ENCODE measurements at regions not wholly inside any gene's neighbourhood (a gene's known extent, or its start where the extent isn't known, plus 50 kb on each side); places are given as distances from the start of the nearest gene placed in this dataset.

GRCh38 chr6:77362055-77362454, 101.2 kb downstream of the HTR1B start:
- Histone ChIP-seq H3K9me3 (ENCODE audit: control insufficient read depth in 3 of 3, low read length in 3 of 3) (no peaks in the 10 kb centered on the region), H3K9ac (ENCODE audit: low read depth in 1 of 3, low read length in 3 of 3) (no peak overlapping the region), H3K36me3 (ENCODE audit: control insufficient read depth in 3 of 3, insufficient read depth in 3 of 3, low read length in 3 of 3) (no peaks in the 10 kb centered on the region), H3K27ac (ENCODE audit: low read depth, low read length) (no peak overlapping the region), H3K27me3 (ENCODE audit: control insufficient read depth in 3 of 3, insufficient read depth in 3 of 3, low read length in 3 of 3) (no peaks in the 10 kb centered on the region), H3K4me1 (ENCODE audit: control insufficient read depth in 3 of 3, insufficient read depth in 3 of 3, low read length in 3 of 3) (no peaks in the 10 kb centered on the region), H3K4me3 (ENCODE audit: low read length in 3 of 3) (no peak overlapping the region)

- H3K27me3 ChIP-seq (ENCODE audit: control insufficient read depth in 3 of 3, insufficient read depth in 3 of 3, low read length in 3 of 3), result no peaks in the 10 kb centered on the region
- no peak overlapping the region for H3K9ac ChIP-seq (ENCODE audit: low read depth in 1 of 3, low read length in 3 of 3)
- no peaks in the 10 kb centered on the region for H3K36me3 ChIP-seq (ENCODE audit: control insufficient read depth in 3 of 3, insufficient read depth in 3 of 3, low read length in 3 of 3)
- H3K9me3 ChIP-seq (ENCODE audit: control insufficient read depth in 3 of 3, low read length in 3 of 3), result no peaks in the 10 kb centered on the region
- H3K4me3 ChIP-seq (ENCODE audit: low read length in 3 of 3), result no peak overlapping the region
- no peaks in the 10 kb centered on the region for H3K4me1 ChIP-seq (ENCODE audit: control insufficient read depth in 3 of 3, insufficient read depth in 3 of 3, low read length in 3 of 3)
- H3K27ac ChIP-seq (ENCODE audit: low read depth, low read length), result no peak overlapping the region
Measured at GRCh38 chr6:77361018-77361417, 102.3 kb downstream of the HTR1B start.

- Histone ChIP-seq H3K9ac (ENCODE audit: low read depth in 1 of 3, low read length in 3 of 3) (no peak overlapping the region), H3K27me3 (ENCODE audit: control insufficient read depth in 3 of 3, insufficient read depth in 3 of 3, low read length in 3 of 3) (no peaks in the 10 kb centered on the region), H3K4me3 (ENCODE audit: low read length in 3 of 3) (no peak overlapping the region), H3K36me3 (ENCODE audit: control insufficient read depth in 3 of 3, insufficient read depth in 3 of 3, low read length in 3 of 3) (no peaks in the 10 kb centered on the region), H3K27ac (ENCODE audit: low read depth, low read length) (no peak overlapping the region), H3K9me3 (ENCODE audit: control insufficient read depth in 3 of 3, low read length in 3 of 3) (no peaks in the 10 kb centered on the region), H3K4me1 (ENCODE audit: control insufficient read depth in 3 of 3, insufficient read depth in 3 of 3, low read length in 3 of 3) (no peaks in the 10 kb centered on the region)
Measured at GRCh38 chr6:77356821-77357220, 106.5 kb downstream of the HTR1B start.

- no peaks in the 10 kb centered on the region for H3K36me3 ChIP-seq (ENCODE audit: control insufficient read depth in 3 of 3, insufficient read depth in 3 of 3, low read length in 3 of 3)
- H3K9me3 ChIP-seq (ENCODE audit: control insufficient read depth in 3 of 3, low read length in 3 of 3), result no peaks in the 10 kb centered on the region
- no peak overlapping the region for H3K9ac ChIP-seq (ENCODE audit: low read depth in 1 of 3, low read length in 3 of 3)
- no peaks in the 10 kb centered on the region for H3K27me3 ChIP-seq (ENCODE audit: control insufficient read depth in 3 of 3, insufficient read depth in 3 of 3, low read length in 3 of 3)
- no peaks in the 10 kb centered on the region for H3K4me1 ChIP-seq (ENCODE audit: control insufficient read depth in 3 of 3, insufficient read depth in 3 of 3, low read length in 3 of 3)
- H3K27ac ChIP-seq (ENCODE audit: low read depth, low read length), result no peak overlapping the region
- H3K4me3 ChIP-seq (ENCODE audit: low read length in 3 of 3), result no peak overlapping the region
Measured at GRCh38 chr6:77354581-77354980, 108.7 kb downstream of the HTR1B start.

- no peak overlapping the region for H3K27ac ChIP-seq (ENCODE audit: low read depth, low read length)
- H3K9ac ChIP-seq (ENCODE audit: low read depth in 1 of 3, low read length in 3 of 3), result no peak overlapping the region
Measured at GRCh38 chr6:77353129-77353528, 110.2 kb downstream of the HTR1B start.

GRCh38 chr6:77341058-77341986, 122.0 kb downstream of the HTR1B start:
- no peak overlapping the region for H3K4me3 ChIP-seq (ENCODE audit: low read length in 3 of 3)
- no peaks in the 10 kb centered on the region for H3K36me3 ChIP-seq (ENCODE audit: control insufficient read depth in 3 of 3, insufficient read depth in 3 of 3, low read length in 3 of 3)
- peaks cover 3 to 10% (median 5%) of the 10 kb centered on the region in 3 donors for H3K4me1 ChIP-seq (ENCODE audit: control insufficient read depth in 3 of 3, insufficient read depth in 3 of 3, low read length in 3 of 3)
- no peaks in the 10 kb centered on the region for H3K9me3 ChIP-seq (ENCODE audit: control insufficient read depth in 3 of 3, low read length in 3 of 3)
- H3K27me3 ChIP-seq (ENCODE audit: control insufficient read depth in 3 of 3, insufficient read depth in 3 of 3, low read length in 3 of 3), result no peaks in the 10 kb centered on the region
- no peak overlapping the region for H3K27ac ChIP-seq (ENCODE audit: low read depth, low read length)
- no peak overlapping the region for H3K9ac ChIP-seq (ENCODE audit: low read depth in 1 of 3, low read length in 3 of 3)

More at GRCh38 chr6:77353129-77353528, 110.2 kb downstream of the HTR1B start:
- H3K4me1 ChIP-seq (ENCODE audit: control insufficient read depth in 3 of 3, insufficient read depth in 3 of 3, low read length in 3 of 3), result no peaks in the 10 kb centered on the region
- H3K36me3 ChIP-seq (ENCODE audit: control insufficient read depth in 3 of 3, insufficient read depth in 3 of 3, low read length in 3 of 3), result no peaks in the 10 kb centered on the region
- no peak overlapping the region for H3K4me3 ChIP-seq (ENCODE audit: low read length in 3 of 3)
- no peaks in the 10 kb centered on the region for H3K9me3 ChIP-seq (ENCODE audit: control insufficient read depth in 3 of 3, low read length in 3 of 3)
- no peaks in the 10 kb centered on the region for H3K27me3 ChIP-seq (ENCODE audit: control insufficient read depth in 3 of 3, insufficient read depth in 3 of 3, low read length in 3 of 3)

- Histone ChIP-seq H3K36me3 (ENCODE audit: control insufficient read depth in 3 of 3, insufficient read depth in 3 of 3, low read length in 3 of 3) (no peaks in the 10 kb centered on the region), H3K9ac (ENCODE audit: low read depth in 1 of 3, low read length in 3 of 3) (no peak overlapping the region), H3K27ac (ENCODE audit: low read depth, low read length) (no peak overlapping the region)
Measured at GRCh38 chr6:77340331-77340730, 123.0 kb downstream of the HTR1B start.

GRCh38 chr6:77339926-77340325, 123.4 kb downstream of the HTR1B start:
- Histone ChIP-seq H3K36me3 (ENCODE audit: control insufficient read depth in 3 of 3, insufficient read depth in 3 of 3, low read length in 3 of 3) (no peaks in the 10 kb centered on the region), H3K9me3 (ENCODE audit: control insufficient read depth in 3 of 3, low read length in 3 of 3) (peaks cover 0 to 3% (median 0%) of the 10 kb centered on the region in 3 donors), H3K4me1 (ENCODE audit: control insufficient read depth in 3 of 3, insufficient read depth in 3 of 3, low read length in 3 of 3) (peaks cover 3 to 10% (median 5%) of the 10 kb centered on the region in 3 donors), H3K4me3 (ENCODE audit: low read length in 3 of 3) (no peak overlapping the region), H3K9ac (ENCODE audit: low read depth in 1 of 3, low read length in 3 of 3) (no peak overlapping the region), H3K27ac (ENCODE audit: low read depth, low read length) (no peak overlapping the region), H3K27me3 (ENCODE audit: control insufficient read depth in 3 of 3, insufficient read depth in 3 of 3, low read length in 3 of 3) (no peaks in the 10 kb centered on the region)

More at GRCh38 chr6:77340331-77340730, 123.0 kb downstream of the HTR1B start:
- Histone ChIP-seq H3K4me3 (ENCODE audit: low read length in 3 of 3) (no peak overlapping the region), H3K9me3 (ENCODE audit: control insufficient read depth in 3 of 3, low read length in 3 of 3) (no peaks in the 10 kb centered on the region), H3K27me3 (ENCODE audit: control insufficient read depth in 3 of 3, insufficient read depth in 3 of 3, low read length in 3 of 3) (no peaks in the 10 kb centered on the region), H3K4me1 (ENCODE audit: control insufficient read depth in 3 of 3, insufficient read depth in 3 of 3, low read length in 3 of 3) (peaks cover 3 to 10% (median 5%) of the 10 kb centered on the region in 3 donors)

- H3K36me3 ChIP-seq (ENCODE audit: control insufficient read depth in 3 of 3, insufficient read depth in 3 of 3, low read length in 3 of 3), result no peaks in the 10 kb centered on the region
- peaks cover 3 to 10% (median 5%) of the 10 kb centered on the region in 3 donors for H3K4me1 ChIP-seq (ENCODE audit: control insufficient read depth in 3 of 3, insufficient read depth in 3 of 3, low read length in 3 of 3)
- H3K4me3 ChIP-seq (ENCODE audit: low read length in 3 of 3), result no peak overlapping the region
- H3K27ac ChIP-seq (ENCODE audit: low read depth, low read length), result no peak overlapping the region
- H3K9me3 ChIP-seq (ENCODE audit: control insufficient read depth in 3 of 3, low read length in 3 of 3), result peaks cover 3 to 12% (median 6%) of the 10 kb centered on the region in 3 donors
- H3K27me3 ChIP-seq (ENCODE audit: control insufficient read depth in 3 of 3, insufficient read depth in 3 of 3, low read length in 3 of 3), result no peaks in the 10 kb centered on the region
- no peak overlapping the region for H3K9ac ChIP-seq (ENCODE audit: low read depth in 1 of 3, low read length in 3 of 3)
Measured at GRCh38 chr6:77337392-77337791, 125.9 kb downstream of the HTR1B start.

GRCh38 chr6:77334093-77334492, 129.2 kb downstream of the HTR1B start:
- Histone ChIP-seq H3K9me3 (ENCODE audit: control insufficient read depth in 3 of 3, low read length in 3 of 3) (peaks cover 3 to 12% (median 6%) of the 10 kb centered on the region in 3 donors), H3K27me3 (ENCODE audit: control insufficient read depth in 3 of 3, insufficient read depth in 3 of 3, low read length in 3 of 3) (no peaks in the 10 kb centered on the region), H3K36me3 (ENCODE audit: control insufficient read depth in 3 of 3, insufficient read depth in 3 of 3, low read length in 3 of 3) (no peaks in the 10 kb centered on the region), H3K4me1 (ENCODE audit: control insufficient read depth in 3 of 3, insufficient read depth in 3 of 3, low read length in 3 of 3) (no peaks in the 10 kb centered on the region), H3K9ac (ENCODE audit: low read depth in 1 of 3, low read length in 3 of 3) (no peak overlapping the region), H3K4me3 (ENCODE audit: low read length in 3 of 3) (no peak overlapping the region), H3K27ac (ENCODE audit: low read depth, low read length) (no peak overlapping the region)
